Sigmoid colon (tissue), 4 donors: ENCODE measurements at regions not wholly inside any gene's neighbourhood (a gene's known extent, or its start where the extent isn't known, plus 50 kb on each side); places are given as distances from the start of the nearest gene placed in this dataset.

ENCODE experiments used
- EP300 ChIP-seq, 4 donors: sonication (generic); formaldehyde crosslinking; IDR thresholded peaks; one replicate each; pipeline ENCODE4 v1.6.1; 2017; ENCODE audit warnings: antibody characterized with exemption in 4 of 4
- POLR2A ChIP-seq, 2 donors: fragments of 450-650 bp; IDR thresholded peaks; one replicate each; pipeline ENCODE4 v1.6.1; 2016; ENCODE audit warnings: antibody characterized with exemption in 2 of 2, mild to moderate bottlenecking in 2 of 2, moderate library complexity in 2 of 2
- POLR2AphosphoS5 ChIP-seq, 4 donors: sonication (generic); formaldehyde crosslinking; IDR thresholded peaks; one replicate each; pipeline ENCODE4 v1.6.1; 2017; ENCODE audit warnings: antibody characterized with exemption in 4 of 4
- TF ChIP-seq, protein P1 (sequence below), 4 experiments: fragments of 450-650 bp in 3 of 4; fragments of 200-600 bp in 1 of 4; IDR thresholded peaks; one replicate each; pipeline ENCODE4 v1.5.1; 2016 to 2019; ENCODE audit warnings: antibody characterized with exemption in 4 of 4, mild to moderate bottlenecking in 3 of 4, moderate library complexity in 2 of 4

DNA sequence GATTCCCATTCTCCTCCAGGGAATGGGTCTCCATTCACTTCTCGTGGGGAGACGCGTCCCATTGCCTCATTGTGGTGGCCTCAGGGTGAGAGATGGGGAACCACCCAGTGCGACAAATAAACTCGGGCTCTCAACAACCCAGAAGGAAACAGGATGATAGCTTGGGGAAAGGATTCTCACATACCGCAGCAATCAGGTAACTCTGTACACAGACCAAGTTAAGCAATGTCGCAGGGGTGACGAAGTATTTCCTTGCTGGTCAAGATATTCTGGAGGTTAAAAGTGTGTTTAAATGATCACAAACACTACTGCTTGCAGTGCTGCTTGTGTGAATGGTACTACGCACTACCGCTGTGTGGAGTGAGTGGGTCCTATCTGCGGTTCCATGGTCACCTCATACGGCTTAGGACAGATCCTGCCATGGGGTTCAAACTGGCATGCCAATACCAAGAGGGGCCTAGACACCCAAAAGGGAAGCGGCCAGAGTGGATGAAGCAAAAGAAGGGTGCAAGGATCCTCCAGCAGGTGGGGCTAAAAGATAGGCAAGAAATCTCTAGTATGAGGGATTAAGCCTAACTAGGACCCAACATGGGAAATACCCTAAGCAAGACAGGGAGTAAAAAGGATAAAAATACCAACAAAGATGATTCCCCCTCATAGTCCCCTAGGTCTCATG lies 143.8 kb upstream of the TMEM106B start:
- TF ChIP-seq, protein P1, sequence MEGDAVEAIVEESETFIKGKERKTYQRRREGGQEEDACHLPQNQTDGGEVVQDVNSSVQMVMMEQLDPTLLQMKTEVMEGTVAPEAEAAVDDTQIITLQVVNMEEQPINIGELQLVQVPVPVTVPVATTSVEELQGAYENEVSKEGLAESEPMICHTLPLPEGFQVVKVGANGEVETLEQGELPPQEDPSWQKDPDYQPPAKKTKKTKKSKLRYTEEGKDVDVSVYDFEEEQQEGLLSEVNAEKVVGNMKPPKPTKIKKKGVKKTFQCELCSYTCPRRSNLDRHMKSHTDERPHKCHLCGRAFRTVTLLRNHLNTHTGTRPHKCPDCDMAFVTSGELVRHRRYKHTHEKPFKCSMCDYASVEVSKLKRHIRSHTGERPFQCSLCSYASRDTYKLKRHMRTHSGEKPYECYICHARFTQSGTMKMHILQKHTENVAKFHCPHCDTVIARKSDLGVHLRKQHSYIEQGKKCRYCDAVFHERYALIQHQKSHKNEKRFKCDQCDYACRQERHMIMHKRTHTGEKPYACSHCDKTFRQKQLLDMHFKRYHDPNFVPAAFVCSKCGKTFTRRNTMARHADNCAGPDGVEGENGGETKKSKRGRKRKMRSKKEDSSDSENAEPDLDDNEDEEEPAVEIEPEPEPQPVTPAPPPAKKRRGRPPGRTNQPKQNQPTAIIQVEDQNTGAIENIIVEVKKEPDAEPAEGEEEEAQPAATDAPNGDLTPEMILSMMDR (IDR thresholded peaks at IDR 0.05), result peak; percentile 35 to 67 (median 60)
- TF ChIP-seq EP300 (IDR thresholded peaks at IDR 0.05), result no peak
- TF ChIP-seq POLR2A (IDR thresholded peaks at IDR 0.05), result no peak
- TF ChIP-seq POLR2AphosphoS5 (IDR thresholded peaks at IDR 0.05), result no peak
